Neural progenitor cell (in vitro differentiated cells): ENCODE measurements at regions not wholly inside any gene's neighbourhood (a gene's known extent, or its start where the extent isn't known, plus 50 kb on each side); places are given as distances from the start of the nearest gene placed in this dataset.
"Not testable (repeated sequence)": the region's sequence is repeated elsewhere in the genome, so short reads cannot be mapped to it uniquely, and the experiment has no call there.

Experiments
- DNase-seq: peaks from one replicate; pipeline ENCODE4 v3.0.0-alpha.2; 2016; ENCODE audit warnings: low spot score
- H2AFZ ChIP-seq: fragments of 200-600 bp; sonication (generic); replicated peaks from 2 replicates; pipeline ENCODE4 v1.6.1; 2016; ENCODE audit warnings: antibody characterized with exemption
- H3F3A ChIP-seq: fragments of 200-600 bp; sonication (generic); 2 replicates; pipeline ENCODE4 v1.6.1; 2016; ENCODE audit warnings: antibody characterized with exemption, low read depth
- H3K27ac ChIP-seq: fragments of 200-600 bp; sonication (generic); 2 replicates; pipeline ENCODE4 v1.5.1; 2016; ENCODE audit warnings: mild to moderate bottlenecking
- H3K27me3 ChIP-seq: fragments of 200-600 bp; sonication (generic); 2 replicates; pipeline ENCODE4 v1.6.1; 2016; ENCODE audit warnings: mild to moderate bottlenecking, moderate library complexity
- H3K36me3 ChIP-seq: fragments of 200-600 bp; sonication (generic); 2 replicates; pipeline ENCODE4 v1.5.1; 2016
- H3K4me1 ChIP-seq: fragments of 200-600 bp; sonication (generic); 2 replicates; pipeline ENCODE4 v1.6.1; 2016; ENCODE audit warnings: mixed run types
- H3K4me2 ChIP-seq: fragments of 200-600 bp; sonication (generic); 2 replicates; pipeline ENCODE4 v1.6.1; 2016
- H3K4me3 ChIP-seq: fragments of 200-600 bp; sonication (generic); 2 replicates; pipeline ENCODE4 v1.5.1; 2016
- H3K79me2 ChIP-seq: fragments of 200-600 bp; sonication (generic); 2 replicates; pipeline ENCODE4 v1.6.1; 2016; ENCODE audit warnings: low read depth
- H3K9ac ChIP-seq: fragments of 200-600 bp; sonication (generic); 2 replicates; pipeline ENCODE4 v1.6.1; 2016
- H3K9me3 ChIP-seq: fragments of 200-600 bp; sonication (generic); 2 replicates; pipeline ENCODE4 v1.5.1; 2016; ENCODE audit warnings: low read depth
- H4K20me1 ChIP-seq: fragments of 200-600 bp; sonication (generic); 2 replicates; pipeline ENCODE4 v1.6.1; 2016; ENCODE audit warnings: low read depth
- H3K27ac Mint-ChIP-seq: 3 replicates; pipeline ENCODE4 v1.8.0; 2021; ENCODE audit warnings: mixed read lengths
- H3K27me3 Mint-ChIP-seq: 2 replicates; pipeline ENCODE4 v1.8.0; 2022; ENCODE audit warnings: low read depth, mild to moderate bottlenecking, inconsistent platforms, moderate library complexity, mixed read lengths; ENCODE audit not compliant: insufficient read depth
- H3K36me3 Mint-ChIP-seq: 3 replicates; pipeline ENCODE4 v1.8.0; 2021; ENCODE audit warnings: mixed read lengths
- H3K4me1 Mint-ChIP-seq: 3 replicates; pipeline ENCODE4 v1.8.0; 2021; ENCODE audit warnings: mixed read lengths
- H3K4me3 Mint-ChIP-seq: 3 replicates; pipeline ENCODE4 v1.8.0; 2021; ENCODE audit warnings: mild to moderate bottlenecking, moderate library complexity, mixed read lengths
- H3K9me3 Mint-ChIP-seq: 3 replicates; pipeline ENCODE4 v1.8.0; 2020; ENCODE audit warnings: mixed read lengths
- CTCF ChIP-seq: fragments of 200-600 bp; sonication (generic); IDR thresholded peaks from 2 replicates; pipeline ENCODE4 v1.5.1; 2017; ENCODE audit warnings: antibody characterized with exemption, mild to moderate bottlenecking
- EZH2 ChIP-seq: fragments of 200-600 bp; sonication (generic); IDR thresholded peaks from 2 replicates; pipeline ENCODE4 v1.6.1; 2017; ENCODE audit warnings: antibody characterized with exemption, mild to moderate bottlenecking, moderate library complexity
- EZH2phosphoT487 ChIP-seq: fragments of 200-600 bp; sonication (generic); IDR thresholded peaks from 2 replicates; pipeline ENCODE4 v1.6.1; 2017; ENCODE audit warnings: antibody characterized with exemption

GRCh38 chr2:180876506-180876905 is 103.9 kb upstream of the UBE2E3 start:
- no peaks in the 10 kb centered on the region for H3K4me1 ChIP-seq
- H3K27me3 ChIP-seq, result no peaks in the 10 kb centered on the region
- no peaks in the 10 kb centered on the region for H3K36me3 ChIP-seq
- H2AFZ ChIP-seq, result no peak overlapping the region
- no peak for DNase-seq
- Mint-ChIP-seq H3K4me1 (no peaks in the 10 kb centered on the region), H3K27me3 (no peaks in the 10 kb centered on the region), H3K36me3 (peaks cover 2% of the 10 kb centered on the region), H3K27ac (no peak overlapping the region), H3K4me3 (no peak overlapping the region), H3K9me3 (peaks cover 6% of the 10 kb centered on the region)
- no peak overlapping the region for H3K27ac ChIP-seq
- no peak overlapping the region for H3K4me2 ChIP-seq
- TF ChIP-seq CTCF (no peak), EZH2 (no peak), EZH2phosphoT487 (no peak)
- no peak overlapping the region for H3K9ac ChIP-seq
- H3F3A ChIP-seq, result no peaks in the 10 kb centered on the region
- no peaks in the 10 kb centered on the region for H4K20me1 ChIP-seq
- no peaks in the 10 kb centered on the region for H3K9me3 ChIP-seq
- H3K4me3 ChIP-seq, result no peak overlapping the region
- no peaks in the 10 kb centered on the region for H3K79me2 ChIP-seq

GRCh38 chr2:180873219-180873618 is 107.2 kb upstream of the UBE2E3 start:
- Histone ChIP-seq H3K9ac (no peak overlapping the region), H3K79me2 (no peaks in the 10 kb centered on the region), H3K9me3 (no peaks in the 10 kb centered on the region), H3K36me3 (no peaks in the 10 kb centered on the region), H3K4me2 (no peak overlapping the region), H3K27ac (no peak overlapping the region), H4K20me1 (no peaks in the 10 kb centered on the region), H3F3A (no peaks in the 10 kb centered on the region), H3K4me1 (no peaks in the 10 kb centered on the region), H3K27me3 (no peaks in the 10 kb centered on the region), H3K4me3 (no peak overlapping the region), H2AFZ (no peak overlapping the region)
- no peak for DNase-seq
- H3K4me3 Mint-ChIP-seq, result no peak overlapping the region
- H3K27ac Mint-ChIP-seq, result no peak overlapping the region
- H3K4me1 Mint-ChIP-seq, result no peaks in the 10 kb centered on the region
- peaks cover 6% of the 10 kb centered on the region for H3K9me3 Mint-ChIP-seq
- no peak for TF ChIP-seq EZH2
- no peak for TF ChIP-seq CTCF
- TF ChIP-seq EZH2phosphoT487, result no peak
- H3K36me3 Mint-ChIP-seq, result peaks cover 2% of the 10 kb centered on the region
- no peaks in the 10 kb centered on the region for H3K27me3 Mint-ChIP-seq

GRCh38 chr2:180872781-180873180 is 107.6 kb upstream of the UBE2E3 start:
- not testable (repeated sequence) for H3K4me1 ChIP-seq

GRCh38 chr2:180872255-180872654 is 108.2 kb upstream of the UBE2E3 start:
- Mint-ChIP-seq H3K27me3 (no peaks in the 10 kb centered on the region), H3K27ac (no peak overlapping the region), H3K4me3 (no peak overlapping the region), H3K4me1 (no peaks in the 10 kb centered on the region), H3K9me3 (peaks cover 2% of the 10 kb centered on the region), H3K36me3 (no peaks in the 10 kb centered on the region)
- no peak overlapping the region for H3K27ac ChIP-seq
- H2AFZ ChIP-seq, result no peak overlapping the region
- TF ChIP-seq CTCF (no peak), EZH2phosphoT487 (no peak), EZH2 (no peak)
- H3K79me2 ChIP-seq, result no peaks in the 10 kb centered on the region
- H3K9ac ChIP-seq, result no peak overlapping the region
- no peak overlapping the region for H3K4me2 ChIP-seq
- H3K4me1 ChIP-seq, result no peaks in the 10 kb centered on the region
- H3K4me3 ChIP-seq, result no peak overlapping the region
- no peaks in the 10 kb centered on the region for H3K36me3 ChIP-seq
- H3K27me3 ChIP-seq, result no peaks in the 10 kb centered on the region
- no peaks in the 10 kb centered on the region for H3K9me3 ChIP-seq
- no peak for DNase-seq
- no peaks in the 10 kb centered on the region for H4K20me1 ChIP-seq
- no peaks in the 10 kb centered on the region for H3F3A ChIP-seq

More at GRCh38 chr2:180872781-180873180, 107.6 kb upstream of the UBE2E3 start:
- H3K9me3 ChIP-seq, DNase-seq, H3K27me3 Mint-ChIP-seq, H3K27ac ChIP-seq, H3F3A ChIP-seq, H3K4me3 Mint-ChIP-seq, H3K36me3 Mint-ChIP-seq, H3K4me1 Mint-ChIP-seq, H3K9ac ChIP-seq, H2AFZ ChIP-seq, H3K79me2 ChIP-seq, H3K4me2 ChIP-seq, H4K20me1 ChIP-seq, H3K36me3 ChIP-seq, H3K27me3 ChIP-seq, H3K4me3 ChIP-seq, H3K9me3 Mint-ChIP-seq, H3K27ac Mint-ChIP-seq: not testable (repeated sequence)
